Thyroid gland (tissue), 4 donors: ENCODE measurements at regions not wholly inside any gene's neighbourhood (a gene's known extent, or its start where the extent isn't known, plus 50 kb on each side); places are given as distances from the start of the nearest gene placed in this dataset.

Experiments
- CTCF ChIP-seq, 6 experiments: fragments of 200-600 bp in 3 of 6; fragments of 450-650 bp in 3 of 6; sonication (generic) in 3 of 6; IDR thresholded peaks; one replicate each; pipeline ENCODE4 v1.5.1; 2016 to 2019; ENCODE audit warnings: antibody characterized with exemption in 6 of 6, mild to moderate bottlenecking in 2 of 6, inconsistent platforms in 1 of 6, moderate library complexity in 1 of 6
- POLR2A ChIP-seq, 2 donors: fragments of 450-650 bp; IDR thresholded peaks; one replicate each; pipeline ENCODE4 v1.6.1; 2017; ENCODE audit warnings: antibody characterized with exemption in 2 of 2, mild to moderate bottlenecking in 2 of 2, moderate library complexity in 1 of 2

DNA sequence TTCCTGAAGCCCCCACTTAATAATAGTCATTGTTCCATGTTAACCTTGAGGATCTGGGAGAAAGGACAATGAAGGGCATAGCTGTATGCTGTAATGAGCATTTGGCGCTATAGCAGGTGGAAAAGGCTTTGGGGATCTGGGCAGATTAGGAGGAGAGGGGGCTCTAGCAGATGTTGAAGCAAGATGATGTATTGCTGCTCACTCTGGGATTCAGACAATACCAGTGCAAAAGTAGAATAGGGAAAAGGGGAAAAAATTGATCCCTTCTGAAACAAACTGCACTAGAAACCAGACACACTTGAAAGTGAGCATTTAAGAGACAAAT lies 575.3 kb upstream of the MEF2C start:
- TF ChIP-seq CTCF (IDR thresholded peaks at IDR 0.05) (no peak), POLR2A (IDR thresholded peaks at IDR 0.05) (no peak)
